Lower leg skin (tissue), 4 donors: ENCODE measurements at regions not wholly inside any gene's neighbourhood (a gene's known extent, or its start where the extent isn't known, plus 50 kb on each side); places are given as distances from the start of the nearest gene placed in this dataset.

Experiments used
- DNase-seq, 2 donors: peaks; one replicate each; pipeline ENCODE4 v3.0.0-alpha.2; 2019; ENCODE audit warnings: low spot score in 2 of 2
- H3K4me3 ChIP-seq: fragments of 200-600 bp; sonication (generic); 2 replicates; pipeline ENCODE4 v1.5.1; 2017; ENCODE audit warnings: mild to moderate bottlenecking, low read depth; ENCODE audit not compliant: poor library complexity, severe bottlenecking
- POLR2A ChIP-seq, 2 donors: fragments of 450-650 bp; IDR thresholded peaks; one replicate each; pipeline ENCODE4 v1.6.1; 2016 to 2017; ENCODE audit warnings: antibody characterized with exemption in 2 of 2, mild to moderate bottlenecking in 1 of 2, moderate library complexity in 1 of 2
- WGBS, 2 donors: methylation state at CpG; one replicate each; pipeline ENCODE4 v1.1.5; 2018; 5-methylcytosine and 5-hydroxymethylcytosine counted together
- intact Hi-C: fragments of 100-400 bp; cut with DNase I; formaldehyde crosslinking; loops from one replicate; pipeline ENCODE4 v1.15.0; 2023; ENCODE audit warnings: low total_unique reads
- TF ChIP-seq, protein P1 (sequence below), 3 donors: fragments of 450-650 bp; IDR thresholded peaks; one replicate each; pipeline ENCODE4 v1.5.1; 2016; ENCODE audit warnings: antibody characterized with exemption in 3 of 3, mild to moderate bottlenecking in 3 of 3, moderate library complexity in 2 of 3

- no peak overlapping the region for H3K4me3 ChIP-seq
- TF ChIP-seq POLR2A (IDR thresholded peaks at IDR 0.05) = no peak
- TF ChIP-seq, protein P1, sequence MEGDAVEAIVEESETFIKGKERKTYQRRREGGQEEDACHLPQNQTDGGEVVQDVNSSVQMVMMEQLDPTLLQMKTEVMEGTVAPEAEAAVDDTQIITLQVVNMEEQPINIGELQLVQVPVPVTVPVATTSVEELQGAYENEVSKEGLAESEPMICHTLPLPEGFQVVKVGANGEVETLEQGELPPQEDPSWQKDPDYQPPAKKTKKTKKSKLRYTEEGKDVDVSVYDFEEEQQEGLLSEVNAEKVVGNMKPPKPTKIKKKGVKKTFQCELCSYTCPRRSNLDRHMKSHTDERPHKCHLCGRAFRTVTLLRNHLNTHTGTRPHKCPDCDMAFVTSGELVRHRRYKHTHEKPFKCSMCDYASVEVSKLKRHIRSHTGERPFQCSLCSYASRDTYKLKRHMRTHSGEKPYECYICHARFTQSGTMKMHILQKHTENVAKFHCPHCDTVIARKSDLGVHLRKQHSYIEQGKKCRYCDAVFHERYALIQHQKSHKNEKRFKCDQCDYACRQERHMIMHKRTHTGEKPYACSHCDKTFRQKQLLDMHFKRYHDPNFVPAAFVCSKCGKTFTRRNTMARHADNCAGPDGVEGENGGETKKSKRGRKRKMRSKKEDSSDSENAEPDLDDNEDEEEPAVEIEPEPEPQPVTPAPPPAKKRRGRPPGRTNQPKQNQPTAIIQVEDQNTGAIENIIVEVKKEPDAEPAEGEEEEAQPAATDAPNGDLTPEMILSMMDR (IDR thresholded peaks at IDR 0.05) = no peak
- no peak for DNase-seq
- intact Hi-C loops = no loop called here
- WGBS, 2 donors = 87 to 88% methylated on average over 5 of the region's 5 CpGs
Observed at GRCh38 chr6:111973927-111974639, 79.8 kb upstream of the CCN6 start.

- WGBS, 2 donors = 86 to 90% methylated on average over 6 of the region's 6 CpGs
- intact Hi-C loops = no loop called here
- TF ChIP-seq, protein P1 (IDR thresholded peaks at IDR 0.05) = no peak
- no peak for TF ChIP-seq POLR2A (IDR thresholded peaks at IDR 0.05)
- no peak overlapping the region for H3K4me3 ChIP-seq
- DNase-seq = no peak
Observed at GRCh38 chr6:111975466-111975865, 78.4 kb upstream of the CCN6 start.

GRCh38 chr6:111976139-111976538 is 77.8 kb upstream of the CCN6 start:
- DNase-seq = no peak
- 86 to 88% methylated on average over 2 of the region's 2 CpGs for WGBS, 2 donors
- intact Hi-C loops = no loop called here
- no peak overlapping the region for H3K4me3 ChIP-seq
- TF ChIP-seq, protein P1 (IDR thresholded peaks at IDR 0.05) = no peak
- no peak for TF ChIP-seq POLR2A (IDR thresholded peaks at IDR 0.05)

GRCh38 chr6:111978532-111979149 is 75.3 kb upstream of the CCN6 start:
- no peak for TF ChIP-seq POLR2A (IDR thresholded peaks at IDR 0.05)
- TF ChIP-seq, protein P1 (IDR thresholded peaks at IDR 0.05) = no peak
- 86 to 94% methylated on average over 3 of the region's 3 CpGs for WGBS, 2 donors

GRCh38 chr6:111979633-111980032 is 74.3 kb upstream of the CCN6 start:
- TF ChIP-seq, protein P1 (IDR thresholded peaks at IDR 0.05) = no peak
- no peak for TF ChIP-seq POLR2A (IDR thresholded peaks at IDR 0.05)
- DNase-seq = no peak
- H3K4me3 ChIP-seq = no peak overlapping the region
- intact Hi-C loops = no loop called here
- WGBS, 2 donors = 92 to 93% methylated on average over 6 of the region's 6 CpGs

More at GRCh38 chr6:111978532-111979149, 75.3 kb upstream of the CCN6 start:
- no peak for DNase-seq
- intact Hi-C loops = no loop called here
- H3K4me3 ChIP-seq = no peak overlapping the region
